GM10266 (cell line): ENCODE measurements at regions not wholly inside any gene's neighbourhood (a gene's known extent, or its start where the extent isn't known, plus 50 kb on each side); places are given as distances from the start of the nearest gene placed in this dataset.

Source experiments
- DNase-seq: peaks from one replicate; pipeline ENCODE4 v3.0.0; 2012; ENCODE audit errors: extremely low spot score
- CTCF ChIP-seq: IDR thresholded peaks from 2 replicates; pipeline ENCODE4 v1.5.1; 2012; ENCODE audit warnings: mild to moderate bottlenecking, low read depth; ENCODE audit not compliant: control insufficient read depth, insufficient read depth; ENCODE audit errors: missing control alignments

GRCh38 chr20:22819112-22819511 is 216.0 kb upstream of the SSTR4 start:
- DNase-seq, result no peak

DNA sequence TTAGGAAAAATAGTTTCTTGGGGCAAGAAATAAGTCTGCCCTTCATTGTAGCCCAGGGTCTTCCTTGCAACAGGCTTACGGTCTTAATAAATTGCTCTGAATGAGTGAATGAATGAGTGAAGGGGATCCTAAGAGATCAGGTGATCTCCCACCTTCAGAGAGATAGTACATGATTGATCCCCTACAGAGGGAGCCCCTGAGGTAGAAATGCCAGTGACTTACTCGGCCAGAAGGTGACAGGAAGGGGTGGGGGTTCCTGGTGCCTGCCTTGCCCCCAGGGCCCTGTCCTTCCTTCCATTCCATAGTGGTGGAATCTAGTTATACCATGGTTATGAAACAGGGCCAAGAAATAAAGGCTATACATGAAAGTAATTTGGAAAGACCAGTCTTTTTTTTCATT is 215.3 kb upstream of the SSTR4 start:
- DNase-seq, result no peak
- TF ChIP-seq CTCF, result no peak

More at GRCh38 chr20:22819112-22819511, 216.0 kb upstream of the SSTR4 start:
- TF ChIP-seq CTCF, result no peak

- TF ChIP-seq CTCF, result no peak
- no peak for DNase-seq
Measured at GRCh38 chr20:22821081-22821727, 213.9 kb upstream of the SSTR4 start.

GRCh38 chr20:22821796-22822195 is 213.3 kb upstream of the SSTR4 start:
- no peak for DNase-seq
- TF ChIP-seq CTCF, result no peak

- no peak for DNase-seq
- TF ChIP-seq CTCF, result no peak
Measured at GRCh38 chr20:22823119-22823518, 212.0 kb upstream of the SSTR4 start.

DNA sequence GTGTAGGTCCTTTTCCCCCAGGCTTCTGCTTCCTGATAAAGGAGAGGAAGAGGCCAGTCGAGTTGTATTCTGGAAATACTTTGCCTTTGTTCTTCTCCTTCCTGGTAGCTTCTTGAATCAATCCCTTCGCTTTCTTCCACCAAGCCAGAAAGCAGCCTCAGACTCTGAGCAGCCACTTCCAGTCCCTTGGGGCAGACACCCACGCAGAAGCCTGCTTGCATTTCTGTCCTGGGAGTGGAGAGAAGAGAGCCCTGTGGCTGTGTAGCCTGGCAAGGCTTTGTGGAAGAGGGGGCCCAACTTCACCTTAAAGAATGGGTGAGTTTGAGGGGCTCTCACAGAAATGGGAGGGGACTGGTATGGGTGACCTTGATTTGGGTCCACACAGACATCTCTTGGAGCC is 211.0 kb upstream of the SSTR4 start:
- TF ChIP-seq CTCF, result no peak
- no peak for DNase-seq

- DNase-seq, result no peak
- TF ChIP-seq CTCF, result no peak
Measured at GRCh38 chr20:22825076-22825475, 210.0 kb upstream of the SSTR4 start.
